SIG-M5 treated with dmso at 0.1 percent for 504 hours (cell line): ENCODE measurements at regions not wholly inside any gene's neighbourhood (a gene's known extent, or its start where the extent isn't known, plus 50 kb on each side); places are given as distances from the start of the nearest gene placed in this dataset.
"Not testable (repeated sequence)": the region's sequence is repeated elsewhere in the genome, so short reads cannot be mapped to it uniquely, and the experiment has no call there.

ENCODE experiments used
- DNase-seq: peaks from one replicate; lab custom pipeline; 2025; ENCODE audit not compliant: unreplicated experiment; lab: John Stamatoyannopoulos, UW

DNA sequence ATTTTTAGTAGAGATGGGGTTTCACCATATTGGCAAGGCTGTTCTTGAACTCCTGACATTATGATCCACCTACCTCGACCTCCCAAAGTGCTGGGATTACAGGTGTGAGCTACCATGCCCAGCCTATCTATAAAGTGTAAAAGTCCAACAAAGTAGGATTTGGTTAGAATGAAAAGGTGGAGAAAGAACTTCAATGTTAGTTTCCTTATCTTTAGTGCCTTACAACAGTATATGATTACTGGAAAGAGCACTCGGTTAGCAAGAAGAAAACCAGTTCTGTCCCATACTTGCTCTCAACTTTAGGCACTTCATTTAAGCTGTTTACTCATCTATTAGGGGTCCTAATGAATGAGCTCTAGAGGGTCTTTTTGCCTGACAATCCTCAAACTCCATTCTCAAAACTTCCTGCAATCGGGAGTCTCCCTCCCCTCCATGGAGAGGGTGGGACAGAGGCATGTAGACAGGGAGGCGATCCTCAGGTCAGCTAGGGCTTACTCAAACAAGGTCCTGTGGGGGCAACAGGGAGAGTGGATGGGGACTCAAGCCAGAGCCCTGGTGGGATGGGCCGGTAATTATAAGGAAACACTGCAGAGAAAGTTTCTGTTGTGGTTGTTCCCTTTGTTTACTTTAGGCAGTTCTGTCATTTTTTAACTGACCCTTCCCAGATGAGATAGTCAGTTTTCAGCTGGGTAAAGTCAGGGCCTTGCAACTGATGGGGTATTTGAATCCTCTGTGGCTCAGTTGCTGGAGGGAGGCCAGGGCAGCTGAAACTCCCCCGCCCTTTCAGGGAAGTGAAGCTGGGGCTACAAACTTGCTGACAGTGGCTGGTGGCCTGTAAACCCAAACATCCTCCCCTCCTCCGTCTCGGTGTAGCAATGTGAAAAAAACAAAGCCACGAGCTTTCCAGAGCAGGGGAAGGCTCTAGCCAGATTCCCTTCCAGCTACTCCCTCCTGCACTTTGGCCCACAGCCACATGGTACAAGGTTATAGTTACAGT is 64.4 kb upstream of the NOTCH2NLA start:
- DNase-seq, result not testable (repeated sequence)

- not testable (repeated sequence) for DNase-seq
Measured at GRCh38 chr1:146292424-146292823, 63.6 kb upstream of the NOTCH2NLA start.

DNA sequence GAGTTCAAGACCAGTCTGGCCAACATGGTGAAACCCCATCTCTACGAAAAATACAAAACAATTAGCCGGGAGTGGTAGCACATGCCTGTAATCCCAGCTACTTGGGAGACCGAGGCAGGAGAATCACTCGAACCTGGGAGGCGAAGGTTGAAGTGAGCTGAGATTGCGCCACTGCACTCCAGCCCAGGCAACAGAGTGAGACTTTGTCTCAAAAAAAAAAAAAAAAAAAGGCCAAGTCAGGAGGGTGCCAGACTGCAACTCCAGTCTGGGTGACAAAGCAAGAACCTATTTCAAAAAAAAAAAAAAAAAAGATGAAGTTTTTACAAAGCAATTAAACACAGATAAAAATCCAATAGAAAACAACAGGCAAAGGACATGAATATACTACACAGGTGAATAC is 59.1 kb upstream of the NOTCH2NLA start:
- DNase-seq, result not testable (repeated sequence)

DNA sequence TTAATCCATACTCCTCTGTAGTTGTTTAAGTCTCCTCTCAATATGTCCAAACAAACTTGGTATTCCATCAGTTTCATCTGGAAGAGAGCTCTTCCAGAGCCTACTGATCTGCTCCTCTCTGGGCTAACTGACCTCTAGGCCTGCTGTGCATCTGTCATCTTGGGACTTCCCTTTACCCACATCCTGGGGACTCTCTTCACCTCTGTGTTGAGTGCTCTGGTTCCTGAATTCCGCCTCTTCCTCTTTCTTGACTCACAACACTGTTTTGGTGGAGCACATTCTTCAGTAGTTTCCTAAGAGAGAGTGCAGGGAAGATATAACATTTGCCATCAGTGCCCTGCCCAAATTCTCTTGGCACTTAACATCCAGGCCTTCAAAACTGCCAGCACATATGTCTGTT is 55.9 kb upstream of the NOTCH2NLA start:
- not testable (repeated sequence) for DNase-seq

- DNase-seq, result not testable (repeated sequence)
Measured at GRCh38 chr1:146283527-146283880, 54.7 kb upstream of the NOTCH2NLA start.

GRCh38 chr1:146282807-146283526 is 54.1 kb upstream of the NOTCH2NLA start:
- not testable (repeated sequence) for DNase-seq

- DNase-seq, result not testable (repeated sequence)
Measured at GRCh38 chr1:146281522-146281921, 52.7 kb upstream of the NOTCH2NLA start.

DNA sequence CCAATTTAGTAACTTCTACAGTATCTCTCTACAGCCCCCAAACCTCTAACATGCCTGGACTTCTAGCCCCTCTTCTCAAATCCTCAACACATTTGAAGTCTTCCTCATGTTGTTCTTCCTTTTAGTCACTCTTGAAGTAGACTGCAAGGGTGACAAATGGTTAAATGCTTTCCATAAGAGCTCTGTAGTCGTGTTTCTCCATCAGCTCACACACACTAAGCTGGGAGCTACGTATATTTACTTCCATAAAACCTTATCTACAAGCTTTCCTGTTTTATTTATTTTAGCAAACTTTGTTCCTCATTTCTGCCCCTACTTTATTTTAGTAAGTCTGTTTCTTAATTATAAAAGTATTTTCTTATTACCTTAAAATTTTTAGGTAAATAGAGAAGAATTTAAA is 49.9 kb upstream of the NOTCH2NLA start:
- DNase-seq, result not testable (repeated sequence)
